NOMO-1 (cell line): ENCODE measurements at regions not wholly inside any gene's neighbourhood (a gene's known extent, or its start where the extent isn't known, plus 50 kb on each side); places are given as distances from the start of the nearest gene placed in this dataset.

Source experiments
- DNase-seq, 2 experiments: peaks; one replicate each; lab custom pipeline; 2025; ENCODE audit not compliant: unreplicated experiment in 2 of 2; lab: John Stamatoyannopoulos, UW

GRCh38 chr7:12974451-12975166 is 287.2 kb downstream of the ARL4A start:
- DNase-seq, result no peak

- DNase-seq, result no peak
Observed at GRCh38 chr7:12975412-12975811, 288.0 kb downstream of the ARL4A start.

GRCh38 chr7:12979181-12979580 is 291.7 kb downstream of the ARL4A start:
- DNase-seq, result no peak

- DNase-seq, result no peak
Observed at GRCh38 chr7:12982178-12982577, 294.7 kb downstream of the ARL4A start.

- no peak for DNase-seq
Observed at GRCh38 chr7:12984117-12984516, 296.7 kb downstream of the ARL4A start.

GRCh38 chr7:12985228-12985627 is 297.8 kb downstream of the ARL4A start:
- DNase-seq, result no peak

- DNase-seq, result no peak
Observed at GRCh38 chr7:12985752-12986151, 298.3 kb downstream of the ARL4A start.

GRCh38 chr7:12987238-12987637 is 299.8 kb downstream of the ARL4A start:
- no peak for DNase-seq

GRCh38 chr7:12990440-12990839 is 303.0 kb downstream of the ARL4A start:
- DNase-seq, result no peak

- DNase-seq, result no peak
Observed at GRCh38 chr7:12993025-12993424, 305.6 kb downstream of the ARL4A start.

GRCh38 chr7:12995912-12996469 is 308.6 kb downstream of the ARL4A start:
- no peak for DNase-seq

GRCh38 chr7:13007331-13007730 is 319.9 kb downstream of the ARL4A start:
- no peak for DNase-seq

GRCh38 chr7:13009517-13009916 is 322.1 kb downstream of the ARL4A start:
- DNase-seq, result no peak

- DNase-seq, result no peak
Observed at GRCh38 chr7:13014011-13014410, 326.6 kb downstream of the ARL4A start.

GRCh38 chr7:13016036-13016581 is 328.7 kb downstream of the ARL4A start:
- DNase-seq, result no peak

- DNase-seq, result no peak
Observed at GRCh38 chr7:13016592-13017332, 329.3 kb downstream of the ARL4A start.

GRCh38 chr7:13017333-13017857 is 330.0 kb downstream of the ARL4A start:
- DNase-seq, result no peak

GRCh38 chr7:13017881-13018280 is 330.4 kb downstream of the ARL4A start:
- no peak for DNase-seq

GRCh38 chr7:13021566-13022300 is 334.3 kb downstream of the ARL4A start:
- DNase-seq, result no peak

- DNase-seq, result no peak
Observed at GRCh38 chr7:13024121-13024674, 336.8 kb downstream of the ARL4A start.
